Esophagus muscularis mucosa (tissue), 4 donors: ENCODE measurements at regions not wholly inside any gene's neighbourhood (a gene's known extent, or its start where the extent isn't known, plus 50 kb on each side); places are given as distances from the start of the nearest gene placed in this dataset.

Source experiments
- DNase-seq: peaks from one replicate; pipeline ENCODE4 v3.0.0-alpha.2; 2017; ENCODE audit errors: extremely low spot score
- H3K27ac ChIP-seq, 4 donors: fragments of 200-600 bp; sonication (generic); replicated peaks in 1 of 4; 1 replicate in 3 of 4; 2 replicates in 1 of 4; pipeline ENCODE4 v1.5.1; 2016 to 2019; ENCODE audit warnings: mild to moderate bottlenecking in 1 of 4
- H3K27me3 ChIP-seq, 4 donors: fragments of 200-600 bp; sonication (generic); one replicate each; pipeline versions ENCODE4 v1.5.1 to v1.6.0; 2016 to 2019
- H3K36me3 ChIP-seq, 4 donors: fragments of 200-600 bp; sonication (generic); one replicate each; pipeline ENCODE4 v1.5.1; 2016 to 2019
- H3K4me1 ChIP-seq, 4 donors: fragments of 200-600 bp; sonication (generic); one replicate each; pipeline ENCODE4 v1.5.1; 2016 to 2019
- H3K4me3 ChIP-seq, 4 donors: fragments of 200-600 bp; sonication (generic); 1 replicate in 2 of 4; 2 replicates in 2 of 4; pipeline ENCODE4 v1.5.1; 2016 to 2019; ENCODE audit warnings: mild to moderate bottlenecking in 4 of 4, moderate library complexity in 1 of 4
- H3K9me3 ChIP-seq, 4 donors: fragments of 200-600 bp; sonication (generic); 1 replicate in 3 of 4; 2 replicates in 1 of 4; pipeline ENCODE4 v1.5.1; 2016 to 2019
- CTCF ChIP-seq, 3 experiments: fragments of 200-600 bp in 2 of 3; fragments of 450-650 bp in 1 of 3; sonication (generic) in 2 of 3; IDR thresholded peaks; one replicate each; pipeline ENCODE4 v1.5.1; 2017 to 2019; ENCODE audit warnings: antibody characterized with exemption in 3 of 3, mild to moderate bottlenecking in 2 of 3, moderate library complexity in 1 of 3
- EP300 ChIP-seq: sonication (generic); formaldehyde crosslinking; IDR thresholded peaks from one replicate; pipeline ENCODE4 v1.6.1; 2017; ENCODE audit warnings: antibody characterized with exemption
- POLR2A ChIP-seq: fragments of 450-650 bp; IDR thresholded peaks from one replicate; pipeline ENCODE4 v1.6.1; 2017; ENCODE audit warnings: antibody characterized with exemption, moderate library complexity, mild to moderate bottlenecking, low read depth
- POLR2AphosphoS5 ChIP-seq, 2 donors: sonication (generic); formaldehyde crosslinking; IDR thresholded peaks; one replicate each; pipeline ENCODE4 v1.6.1; 2017; ENCODE audit warnings: antibody characterized with exemption in 2 of 2
- WGBS: methylation state at CpG from one replicate; pipeline ENCODE4 v1.1.5; 2018; 5-methylcytosine and 5-hydroxymethylcytosine counted together
- intact Hi-C: fragments of 100-400 bp; cut with DNase I; formaldehyde crosslinking; loops from one replicate; pipeline ENCODE4 v1.15.1; 2023

DNA sequence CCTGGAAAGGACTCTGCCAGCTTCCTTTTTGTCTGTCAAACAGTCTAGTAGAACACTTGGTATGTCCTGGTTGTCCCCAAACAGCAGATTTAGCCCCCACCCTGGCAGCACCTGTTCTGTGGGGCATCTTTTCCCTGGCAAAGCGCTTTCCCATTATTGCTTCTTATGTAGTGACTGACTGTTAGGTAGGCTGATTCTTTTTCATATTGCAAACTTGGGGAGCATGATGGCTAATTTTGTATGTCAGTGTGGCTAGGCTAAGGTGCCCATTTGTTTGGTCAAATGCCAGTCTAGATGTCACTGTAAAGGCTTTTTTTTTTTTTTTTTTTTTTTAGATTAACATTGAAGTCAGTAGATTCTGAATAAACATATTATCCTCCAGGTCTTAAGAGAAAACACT is 140.2 kb downstream of the MYCN start:
- Histone ChIP-seq H3K36me3 (no peaks in the 10 kb centered on the region), H3K4me1 (no peaks in the 10 kb centered on the region), H3K4me3 (no peak overlapping the region), H3K27me3 (peaks cover 0 to 3% (median 0%) of the 10 kb centered on the region in 4 donors), H3K9me3 (no peaks in the 10 kb centered on the region), H3K27ac (no peak overlapping the region)
- intact Hi-C loops: no loop called here
- TF ChIP-seq POLR2AphosphoS5 (IDR thresholded peaks at IDR 0.05) (no peak), EP300 (no peak), CTCF (IDR thresholded peaks at IDR 0.05) (no peak), POLR2A (no peak)
- WGBS: 93% methylated on average over 1 of the region's 1 CpG
- no peak for DNase-seq

DNA sequence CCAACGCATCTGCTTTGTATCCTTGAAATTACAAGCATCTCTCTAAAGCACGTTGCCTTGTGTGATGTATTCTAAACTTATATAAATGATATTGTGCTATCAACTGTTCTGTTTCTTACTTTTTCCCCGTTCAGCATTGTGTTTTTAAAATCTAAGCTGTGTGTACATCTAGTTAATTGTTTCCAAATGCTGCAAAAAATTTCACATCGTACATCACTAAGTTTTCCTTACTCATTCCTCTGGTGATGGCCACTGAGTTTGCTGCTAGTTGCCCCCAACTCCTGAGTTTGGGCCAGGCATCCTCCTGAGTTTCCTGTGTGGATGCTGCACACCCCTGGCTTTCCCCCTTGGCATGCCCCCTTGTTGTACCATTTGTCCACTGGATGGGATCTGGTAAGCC is 139.7 kb downstream of the MYCN start:
- TF ChIP-seq POLR2AphosphoS5 (IDR thresholded peaks at IDR 0.05): no peak
- TF ChIP-seq POLR2A: no peak
- no peak for TF ChIP-seq CTCF (IDR thresholded peaks at IDR 0.05)
- TF ChIP-seq EP300: no peak

DNA sequence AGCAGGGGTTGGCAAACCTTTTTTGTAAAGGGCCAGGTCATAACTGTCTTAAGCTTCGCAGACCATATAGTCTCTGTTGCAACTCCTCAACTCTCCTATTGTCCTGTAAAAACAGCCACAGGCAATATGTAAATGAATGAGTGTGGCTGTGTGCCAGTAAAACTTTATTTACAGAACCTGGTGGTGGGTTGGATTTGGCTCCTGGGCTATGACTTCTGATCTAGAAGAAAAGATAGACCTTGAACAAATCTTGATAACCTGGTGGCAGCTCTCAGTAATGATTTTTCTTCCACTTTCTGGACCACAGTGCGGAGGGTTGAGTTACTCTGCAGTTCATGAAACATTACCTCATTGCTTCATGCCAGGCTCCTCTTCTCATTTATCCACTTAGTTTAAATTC is 139.3 kb downstream of the MYCN start:
- H3K4me1 ChIP-seq: no peaks in the 10 kb centered on the region
- no peaks in the 10 kb centered on the region for H3K36me3 ChIP-seq
- H3K27ac ChIP-seq: no peak overlapping the region
- H3K9me3 ChIP-seq: no peaks in the 10 kb centered on the region
- H3K27me3 ChIP-seq: peaks cover 0 to 3% (median 0%) of the 10 kb centered on the region in 4 donors
- DNase-seq: no peak
- WGBS: 85% methylated on average over 2 of the region's 2 CpGs
- no peak overlapping the region for H3K4me3 ChIP-seq
- TF ChIP-seq POLR2AphosphoS5 (IDR thresholded peaks at IDR 0.05): no peak
- no peak for TF ChIP-seq EP300
- no peak for TF ChIP-seq CTCF (IDR thresholded peaks at IDR 0.05)
- TF ChIP-seq POLR2A: no peak
- intact Hi-C loops: no loop called here

More for the DNA sequence above, 139.7 kb downstream of the MYCN start:
- Histone ChIP-seq H3K27me3 (peaks cover 0 to 3% (median 0%) of the 10 kb centered on the region in 4 donors), H3K27ac (no peak overlapping the region), H3K36me3 (no peaks in the 10 kb centered on the region), H3K4me1 (no peaks in the 10 kb centered on the region), H3K4me3 (no peak overlapping the region), H3K9me3 (no peaks in the 10 kb centered on the region)
- intact Hi-C loops: no loop called here
- 40% methylated on average over 4 of the region's 4 CpGs for WGBS
- DNase-seq: no peak

GRCh38 chr2:16077601-16078000 is 137.3 kb downstream of the MYCN start:
- no peak for DNase-seq
- intact Hi-C loops: no loop called here
- TF ChIP-seq CTCF (IDR thresholded peaks at IDR 0.05) (no peak), EP300 (no peak), POLR2AphosphoS5 (IDR thresholded peaks at IDR 0.05) (no peak), POLR2A (no peak)

DNA sequence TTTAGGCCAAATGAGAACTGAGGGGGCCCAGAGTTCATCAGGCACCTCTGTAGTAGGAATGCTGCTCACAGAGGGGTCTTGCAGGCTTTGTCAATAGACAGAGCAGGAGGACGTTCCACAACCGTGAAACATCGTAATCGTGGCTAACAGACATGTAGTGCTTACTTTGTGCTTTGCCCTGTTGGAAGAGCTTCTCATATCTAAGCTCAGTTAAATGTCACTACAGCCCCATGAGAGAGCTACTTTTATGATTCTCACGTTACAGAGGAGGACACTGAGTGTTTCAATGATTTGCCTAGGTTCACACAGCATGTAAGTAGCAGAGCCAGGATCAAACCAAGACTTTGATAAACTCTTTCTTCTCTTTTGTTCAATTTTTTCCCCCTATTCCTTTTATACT is 136.6 kb downstream of the MYCN start:
- DNase-seq: no peak
- H3K4me1 ChIP-seq: no peaks in the 10 kb centered on the region
- no peak overlapping the region for H3K27ac ChIP-seq
- 86% methylated on average over 5 of the region's 5 CpGs for WGBS
- no peaks in the 10 kb centered on the region for H3K27me3 ChIP-seq
- no peaks in the 10 kb centered on the region for H3K36me3 ChIP-seq
- TF ChIP-seq POLR2A (no peak), POLR2AphosphoS5 (IDR thresholded peaks at IDR 0.05) (no peak), EP300 (no peak), CTCF (IDR thresholded peaks at IDR 0.05) (no peak)
- H3K9me3 ChIP-seq: no peaks in the 10 kb centered on the region
- intact Hi-C loops: no loop called here
- H3K4me3 ChIP-seq: no peak overlapping the region

More at GRCh38 chr2:16077601-16078000, 137.3 kb downstream of the MYCN start:
- H3K4me3 ChIP-seq: no peak overlapping the region
- H3K36me3 ChIP-seq: no peaks in the 10 kb centered on the region
- no peak overlapping the region for H3K27ac ChIP-seq
- H3K9me3 ChIP-seq: no peaks in the 10 kb centered on the region
- WGBS: 94% methylated on average over 3 of the region's 3 CpGs
- H3K27me3 ChIP-seq: no peaks in the 10 kb centered on the region
- no peaks in the 10 kb centered on the region for H3K4me1 ChIP-seq
